Panc1 (cell line): ENCODE measurements at regions not wholly inside any gene's neighbourhood (a gene's known extent, or its start where the extent isn't known, plus 50 kb on each side); places are given as distances from the start of the nearest gene placed in this dataset.

ENCODE experiments used
- CTCF ChIP-seq: fragments of 450-650 bp; IDR thresholded peaks from 2 replicates; pipeline ENCODE4 v1.5.1; 2017; ENCODE audit warnings: mild to moderate bottlenecking
- POLR2AphosphoS5 ChIP-seq: IDR thresholded peaks from 2 replicates; pipeline ENCODE4 v1.6.1; 2012; ENCODE audit warnings: mild to moderate bottlenecking, low read depth, low read length, moderate library complexity
- SIN3A ChIP-seq: IDR thresholded peaks from 2 replicates; pipeline ENCODE4 v1.6.1; 2012; ENCODE audit warnings: low read depth, mild to moderate bottlenecking, low read length, moderate library complexity, borderline replicate concordance; ENCODE audit not compliant: insufficient read depth
- TF ChIP-seq, protein P1 (sequence below), 2 experiments: IDR thresholded peaks; 2 replicates each; pipeline ENCODE4 v1.6.1; 2011 to 2012; ENCODE audit warnings: low read depth in 2 of 2, control low read depth in 1 of 2, low read length in 1 of 2, mild to moderate bottlenecking in 1 of 2, moderate library complexity in 1 of 2; ENCODE audit not compliant: insufficient read depth in 1 of 2

- TF ChIP-seq CTCF (no peak), POLR2AphosphoS5 (no peak), SIN3A (no peak)
- TF ChIP-seq, protein P1, sequence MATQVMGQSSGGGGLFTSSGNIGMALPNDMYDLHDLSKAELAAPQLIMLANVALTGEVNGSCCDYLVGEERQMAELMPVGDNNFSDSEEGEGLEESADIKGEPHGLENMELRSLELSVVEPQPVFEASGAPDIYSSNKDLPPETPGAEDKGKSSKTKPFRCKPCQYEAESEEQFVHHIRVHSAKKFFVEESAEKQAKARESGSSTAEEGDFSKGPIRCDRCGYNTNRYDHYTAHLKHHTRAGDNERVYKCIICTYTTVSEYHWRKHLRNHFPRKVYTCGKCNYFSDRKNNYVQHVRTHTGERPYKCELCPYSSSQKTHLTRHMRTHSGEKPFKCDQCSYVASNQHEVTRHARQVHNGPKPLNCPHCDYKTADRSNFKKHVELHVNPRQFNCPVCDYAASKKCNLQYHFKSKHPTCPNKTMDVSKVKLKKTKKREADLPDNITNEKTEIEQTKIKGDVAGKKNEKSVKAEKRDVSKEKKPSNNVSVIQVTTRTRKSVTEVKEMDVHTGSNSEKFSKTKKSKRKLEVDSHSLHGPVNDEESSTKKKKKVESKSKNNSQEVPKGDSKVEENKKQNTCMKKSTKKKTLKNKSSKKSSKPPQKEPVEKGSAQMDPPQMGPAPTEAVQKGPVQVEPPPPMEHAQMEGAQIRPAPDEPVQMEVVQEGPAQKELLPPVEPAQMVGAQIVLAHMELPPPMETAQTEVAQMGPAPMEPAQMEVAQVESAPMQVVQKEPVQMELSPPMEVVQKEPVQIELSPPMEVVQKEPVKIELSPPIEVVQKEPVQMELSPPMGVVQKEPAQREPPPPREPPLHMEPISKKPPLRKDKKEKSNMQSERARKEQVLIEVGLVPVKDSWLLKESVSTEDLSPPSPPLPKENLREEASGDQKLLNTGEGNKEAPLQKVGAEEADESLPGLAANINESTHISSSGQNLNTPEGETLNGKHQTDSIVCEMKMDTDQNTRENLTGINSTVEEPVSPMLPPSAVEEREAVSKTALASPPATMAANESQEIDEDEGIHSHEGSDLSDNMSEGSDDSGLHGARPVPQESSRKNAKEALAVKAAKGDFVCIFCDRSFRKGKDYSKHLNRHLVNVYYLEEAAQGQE (IDR thresholded peaks at IDR 0.05; ENCODE audit: insufficient read depth in 1 of 2, low read depth in 2 of 2, low read length in 1 of 2) = no peak
Measured at GRCh38 chr5:57316798-57317327, 143.0 kb downstream of the GPBP1 start.
